Loucy (cell line): ENCODE measurements at regions not wholly inside any gene's neighbourhood (a gene's known extent, or its start where the extent isn't known, plus 50 kb on each side); places are given as distances from the start of the nearest gene placed in this dataset.
"Not testable (repeated sequence)": the region's sequence is repeated elsewhere in the genome, so short reads cannot be mapped to it uniquely, and the experiment has no call there.

ENCODE experiments used
- H2AFZ ChIP-seq: fragments of 200-600 bp; sonication (generic); 2 replicates; pipeline ENCODE4 v1.6.0; 2016; ENCODE audit warnings: antibody characterized with exemption, mild to moderate bottlenecking, low read length, moderate library complexity
- H3F3A ChIP-seq: fragments of 200-600 bp; 2 replicates; pipeline ENCODE4 v1.6.0; 2016; ENCODE audit warnings: antibody characterized with exemption, low read depth, mild to moderate bottlenecking
- H3K27me3 ChIP-seq: fragments of 200-600 bp; sonication (generic); 2 replicates; pipeline ENCODE4 v1.6.1; 2014; ENCODE audit warnings: low read length, mild to moderate bottlenecking; ENCODE audit not compliant: insufficient read depth, poor library complexity, severe bottlenecking
- H3K36me3 ChIP-seq: fragments of 200-600 bp; sonication (generic); 2 replicates; pipeline ENCODE4 v1.6.1; 2016; ENCODE audit warnings: low read length; ENCODE audit not compliant: insufficient read depth
- H3K4me1 ChIP-seq: fragments of 200-600 bp; sonication (generic); 2 replicates; pipeline ENCODE4 v1.5.1; 2014; ENCODE audit warnings: low read length, mild to moderate bottlenecking; ENCODE audit not compliant: insufficient read depth, poor library complexity, severe bottlenecking
- H3K4me2 ChIP-seq: fragments of 200-600 bp; sonication (generic); 2 replicates; pipeline ENCODE4 v1.6.0; 2014; ENCODE audit warnings: antibody characterized with exemption, low read length, low read depth, mild to moderate bottlenecking; ENCODE audit not compliant: poor library complexity, severe bottlenecking
- H3K4me3 ChIP-seq: fragments of 200-600 bp; sonication (generic); 2 replicates; pipeline ENCODE4 v1.5.1; 2014; ENCODE audit warnings: low read length, mild to moderate bottlenecking, mixed read lengths; ENCODE audit not compliant: poor library complexity, severe bottlenecking
- H3K79me2 ChIP-seq: fragments of 200-600 bp; sonication (generic); 2 replicates; pipeline ENCODE4 v1.6.1; 2014; ENCODE audit warnings: low read length; ENCODE audit not compliant: insufficient read depth
- H3K9ac ChIP-seq: fragments of 200-600 bp; sonication (generic); 2 replicates; pipeline ENCODE4 v1.6.0; 2014; ENCODE audit warnings: mild to moderate bottlenecking, low read depth, low read length, moderate library complexity; ENCODE audit not compliant: poor library complexity, severe bottlenecking
- H3K9me2 ChIP-seq: fragments of 200-600 bp; sonication (generic); replicated peaks from 2 replicates; pipeline ENCODE4 v1.6.1; 2016; ENCODE audit warnings: low read depth, low read length, mixed read lengths
- H3K9me3 ChIP-seq: fragments of 200-600 bp; sonication (generic); 2 replicates; pipeline ENCODE4 v1.6.1; 2014; ENCODE audit warnings: mild to moderate bottlenecking, antibody characterized with exemption, low read length, low read depth; ENCODE audit not compliant: insufficient read depth
- H4K20me1 ChIP-seq: fragments of 200-600 bp; sonication (generic); 2 replicates; pipeline ENCODE4 v1.6.0; 2014; ENCODE audit warnings: antibody characterized with exemption, low read length, mild to moderate bottlenecking; ENCODE audit not compliant: insufficient read depth, poor library complexity, severe bottlenecking
- EZH2phosphoT487 ChIP-seq: fragments of 200-600 bp; IDR thresholded peaks from 2 replicates; pipeline ENCODE4 v1.6.1; 2018; ENCODE audit warnings: antibody characterized with exemption, mild to moderate bottlenecking, moderate library complexity, borderline replicate concordance
- TF ChIP-seq, protein P1 (sequence below): fragments of 200-600 bp; sonication (generic); conservative IDR thresholded peaks from 2 replicates; pipeline ENCODE4 v1.5.1; 2014; ENCODE audit warnings: mild to moderate bottlenecking, antibody characterized with exemption, low read length

DNA sequence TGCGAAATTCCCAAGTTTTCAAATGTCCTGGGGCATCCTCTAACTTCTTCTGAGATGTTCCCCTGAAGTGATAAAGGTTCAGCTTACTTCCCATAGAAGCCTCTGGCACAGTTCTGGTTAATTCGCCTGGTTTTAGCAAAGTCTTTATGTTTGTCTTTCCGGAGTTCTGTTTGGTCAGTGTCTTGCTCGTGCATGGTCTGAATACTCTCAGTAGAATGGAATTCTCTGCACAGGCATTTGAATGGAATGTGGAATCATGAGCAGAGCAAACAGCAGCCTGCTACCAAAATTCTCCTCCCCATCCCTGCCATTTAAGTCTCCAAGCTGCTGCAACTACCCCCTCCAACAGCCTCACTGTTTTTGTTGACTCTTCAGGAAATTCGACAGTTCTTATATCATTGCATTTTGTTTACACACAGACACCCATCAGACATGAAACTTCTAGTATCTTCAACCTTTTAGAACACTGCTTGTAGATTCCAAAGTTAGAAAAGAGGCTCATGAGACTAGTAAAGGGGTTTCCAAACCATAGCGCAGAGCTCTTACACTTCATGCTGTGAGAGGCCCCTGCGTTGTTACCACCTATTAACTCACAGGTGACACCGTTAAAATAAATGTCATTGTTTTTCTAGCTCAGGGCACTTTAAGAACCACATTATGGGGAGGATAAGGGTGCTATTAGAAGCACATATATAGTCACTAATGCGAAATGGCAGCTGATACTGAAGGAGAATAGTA is 129.7 kb downstream of the PLCE1 start:
- Histone ChIP-seq H2AFZ (no peak overlapping the region), H3K27me3 (no peaks in the 10 kb centered on the region), H3K4me3 (no peak overlapping the region), H4K20me1 (no peaks in the 10 kb centered on the region), H3K9ac (no peak overlapping the region), H3K4me2 (no peak overlapping the region), H3K4me1 (no peaks in the 10 kb centered on the region), H3K9me3 (no peaks in the 10 kb centered on the region), H3K36me3 (no peaks in the 10 kb centered on the region), H3F3A (no peaks in the 10 kb centered on the region), H3K9me2 (no peaks in the 10 kb centered on the region), H3K79me2 (no peaks in the 10 kb centered on the region)
- TF ChIP-seq EZH2phosphoT487 = no peak
- TF ChIP-seq, protein P1, sequence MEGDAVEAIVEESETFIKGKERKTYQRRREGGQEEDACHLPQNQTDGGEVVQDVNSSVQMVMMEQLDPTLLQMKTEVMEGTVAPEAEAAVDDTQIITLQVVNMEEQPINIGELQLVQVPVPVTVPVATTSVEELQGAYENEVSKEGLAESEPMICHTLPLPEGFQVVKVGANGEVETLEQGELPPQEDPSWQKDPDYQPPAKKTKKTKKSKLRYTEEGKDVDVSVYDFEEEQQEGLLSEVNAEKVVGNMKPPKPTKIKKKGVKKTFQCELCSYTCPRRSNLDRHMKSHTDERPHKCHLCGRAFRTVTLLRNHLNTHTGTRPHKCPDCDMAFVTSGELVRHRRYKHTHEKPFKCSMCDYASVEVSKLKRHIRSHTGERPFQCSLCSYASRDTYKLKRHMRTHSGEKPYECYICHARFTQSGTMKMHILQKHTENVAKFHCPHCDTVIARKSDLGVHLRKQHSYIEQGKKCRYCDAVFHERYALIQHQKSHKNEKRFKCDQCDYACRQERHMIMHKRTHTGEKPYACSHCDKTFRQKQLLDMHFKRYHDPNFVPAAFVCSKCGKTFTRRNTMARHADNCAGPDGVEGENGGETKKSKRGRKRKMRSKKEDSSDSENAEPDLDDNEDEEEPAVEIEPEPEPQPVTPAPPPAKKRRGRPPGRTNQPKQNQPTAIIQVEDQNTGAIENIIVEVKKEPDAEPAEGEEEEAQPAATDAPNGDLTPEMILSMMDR = no peak

DNA sequence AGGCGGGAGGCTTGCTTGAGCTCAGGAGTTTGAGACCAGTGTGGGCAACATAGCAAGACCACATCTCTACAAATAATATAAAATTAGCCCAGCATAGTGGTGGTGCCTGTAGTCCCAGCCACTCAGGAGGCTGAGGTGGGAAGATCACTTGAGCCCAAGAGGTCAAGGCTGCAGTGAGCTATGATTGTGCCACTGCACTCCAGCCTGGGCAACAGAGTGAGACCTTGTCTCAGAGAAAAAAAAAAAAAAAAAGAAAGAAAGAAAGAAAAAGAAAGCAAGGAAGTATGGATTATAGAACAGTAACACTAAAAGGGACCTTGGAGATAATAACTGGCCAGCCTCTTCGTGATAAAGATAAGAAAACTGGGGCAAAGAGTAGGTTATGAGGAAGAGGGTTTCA is 130.4 kb downstream of the PLCE1 start:
- H3K9me2 ChIP-seq, H3K36me3 ChIP-seq, H3K4me1 ChIP-seq, H2AFZ ChIP-seq, H3K4me2 ChIP-seq, H3K9ac ChIP-seq, H3K9me3 ChIP-seq, H3F3A ChIP-seq, H3K79me2 ChIP-seq, H4K20me1 ChIP-seq, H3K27me3 ChIP-seq, H3K4me3 ChIP-seq: not testable (repeated sequence)

DNA sequence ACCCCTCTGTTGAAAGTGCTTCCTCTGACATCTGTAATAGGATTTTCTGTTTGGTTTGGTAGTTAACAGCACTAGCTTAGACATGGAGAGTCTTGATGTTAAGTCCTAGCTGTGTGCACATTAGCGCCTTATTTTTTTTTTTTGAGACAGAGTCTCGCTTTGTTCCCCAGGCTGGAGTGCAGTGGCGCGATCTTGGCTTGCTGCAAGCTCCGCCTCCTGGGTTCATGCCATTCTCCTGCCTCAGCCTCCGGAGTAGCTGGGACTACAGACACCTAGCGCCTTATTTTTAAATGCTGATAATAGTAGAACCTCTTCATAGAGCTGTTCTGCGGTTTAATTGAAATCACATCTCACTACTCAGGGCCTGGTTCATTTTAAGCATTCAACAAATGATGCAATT is 131.5 kb downstream of the PLCE1 start:
- not testable (repeated sequence) for H3K9me2 ChIP-seq, H3K9ac ChIP-seq, H3K4me2 ChIP-seq, H3K79me2 ChIP-seq, H3K9me3 ChIP-seq, H2AFZ ChIP-seq, H3F3A ChIP-seq, H3K4me1 ChIP-seq, H3K4me3 ChIP-seq, H3K36me3 ChIP-seq, H4K20me1 ChIP-seq, H3K27me3 ChIP-seq

DNA sequence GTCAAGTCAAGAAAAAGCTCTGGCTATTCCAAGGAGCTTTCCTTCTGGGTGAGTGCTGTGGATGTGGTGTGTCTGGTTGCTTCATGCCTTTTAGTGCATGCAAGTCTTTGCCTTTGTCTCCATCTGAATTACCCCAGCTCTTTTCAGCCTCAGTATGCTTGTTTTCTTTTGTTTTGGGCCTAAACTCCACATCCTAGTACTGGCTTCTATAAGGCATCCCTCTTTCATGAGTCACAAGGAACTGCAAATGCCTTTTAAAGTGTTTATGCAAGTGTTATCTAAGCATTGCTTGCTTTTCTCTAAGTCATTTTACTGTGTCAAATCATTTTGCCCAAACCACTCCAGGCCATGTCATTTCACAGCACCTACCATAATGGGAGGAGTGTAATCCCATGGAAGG is 132.1 kb downstream of the PLCE1 start:
- Histone ChIP-seq H3K36me3 (no peaks in the 10 kb centered on the region), H3K9me2 (no peaks in the 10 kb centered on the region), H3K9me3 (no peaks in the 10 kb centered on the region), H3K79me2 (no peaks in the 10 kb centered on the region), H4K20me1 (no peaks in the 10 kb centered on the region), H3F3A (no peaks in the 10 kb centered on the region), H3K27me3 (no peaks in the 10 kb centered on the region), H3K9ac (no peak overlapping the region), H2AFZ (no peak overlapping the region), H3K4me1 (no peaks in the 10 kb centered on the region), H3K4me3 (no peak overlapping the region), H3K4me2 (no peak overlapping the region)
- TF ChIP-seq EZH2phosphoT487 = no peak
- TF ChIP-seq, protein P1 = no peak
